ENCODE measurements at regions not wholly inside any gene's neighbourhood (a gene's known extent, or its start where the extent isn't known, plus 50 kb on each side); places are given as distances from the start of the nearest gene placed in this dataset.

- TF ChIP-seq GATA2 (IDR thresholded peaks at IDR 0.05; ENCODE audit: low read depth, low read length) (no peak), GATA3 (IDR thresholded peaks at IDR 0.05; ENCODE audit: low read depth, low read length) (no peak)
Observed at GRCh38 chr13:62887046-62887445, 1471.4 kb upstream of the PCDH20 start.
